Stimulated activated CD4-positive, alpha-beta T cell treated with anti-CD3 and anti-CD28 coated beads, TNF-alpha, amount 100 ng/mL, for 24 hours (primary cell): ENCODE measurements at regions not wholly inside any gene's neighbourhood (a gene's known extent, or its start where the extent isn't known, plus 50 kb on each side); places are given as distances from the start of the nearest gene placed in this dataset.
"Not testable (repeated sequence)": the region's sequence is repeated elsewhere in the genome, so short reads cannot be mapped to it uniquely, and the experiment has no call there.

Experiments
- DNase-seq, 3 experiments: peaks; one replicate each; pipeline ENCODE4 v3.0.0-alpha.2; 2020; ENCODE audit warnings: low read depth in 3 of 3

GRCh38 chr1:222948079-222948478 is 133.2 kb downstream of the DISP1 start:
- no peak for DNase-seq

- no peak for DNase-seq
Observed at GRCh38 chr1:222950892-222951291, 136.1 kb downstream of the DISP1 start.

GRCh38 chr1:222953585-222953984 is 138.7 kb downstream of the DISP1 start:
- no peak for DNase-seq

GRCh38 chr1:222955964-222956363 is 141.1 kb downstream of the DISP1 start:
- DNase-seq, result no peak

GRCh38 chr1:222956601-222957000 is 141.8 kb downstream of the DISP1 start:
- DNase-seq, result no peak

GRCh38 chr1:222967466-222968240 is 152.8 kb downstream of the DISP1 start:
- no peak for DNase-seq

- no peak for DNase-seq
Observed at GRCh38 chr1:222970040-222970439, 155.2 kb downstream of the DISP1 start.

GRCh38 chr1:222970711-222971110 is 155.9 kb downstream of the DISP1 start:
- DNase-seq, result no peak

- no peak for DNase-seq
Observed at GRCh38 chr1:222971146-222971545, 156.3 kb downstream of the DISP1 start.

- DNase-seq, result no peak
Observed at GRCh38 chr1:222973561-222973960, 158.7 kb downstream of the DISP1 start.

GRCh38 chr1:222974496-222974895 is 159.7 kb downstream of the DISP1 start:
- DNase-seq, result no peak

GRCh38 chr1:222975472-222976122 is 160.8 kb downstream of the DISP1 start:
- DNase-seq, result no peak

- DNase-seq, result no peak
Observed at GRCh38 chr1:222976453-222976852, 161.6 kb downstream of the DISP1 start.

GRCh38 chr1:222977294-222977693 is 162.5 kb downstream of the DISP1 start:
- not testable (repeated sequence) for DNase-seq

- DNase-seq, result no peak
Observed at GRCh38 chr1:222979561-222979960, 163.5 kb downstream of the TLR5 start.

- no peak for DNase-seq
Observed at GRCh38 chr1:222987674-222988076, 155.4 kb downstream of the TLR5 start.

GRCh38 chr1:222989443-222989842 is 153.6 kb downstream of the TLR5 start:
- no peak for DNase-seq

GRCh38 chr1:222991177-222991576 is 151.9 kb downstream of the TLR5 start:
- DNase-seq, result no peak

- no peak for DNase-seq
Observed at GRCh38 chr1:222991908-222992307, 151.1 kb downstream of the TLR5 start.

GRCh38 chr1:222994511-222995235 is 148.4 kb downstream of the TLR5 start:
- DNase-seq, result no peak

- DNase-seq, result no peak
Observed at GRCh38 chr1:222995236-222995580, 147.8 kb downstream of the TLR5 start.

GRCh38 chr1:222995620-222996309 is 147.3 kb downstream of the TLR5 start:
- DNase-seq, result no peak
